H9 (cell line): ENCODE measurements at regions not wholly inside any gene's neighbourhood (a gene's known extent, or its start where the extent isn't known, plus 50 kb on each side); places are given as distances from the start of the nearest gene placed in this dataset.

Experiments
- DNase-seq: peaks from one replicate; pipeline ENCODE4 v3.0.0-alpha.2; 2017
- H2AFZ ChIP-seq: one replicate; pipeline ENCODE4 v1.6.1; 2013; ENCODE audit warnings: mild to moderate bottlenecking, low read length, control low read depth, moderate library complexity
- H2AK5ac ChIP-seq: 2 replicates; pipeline ENCODE4 v1.6.1; 2013; ENCODE audit warnings: low read length, control low read depth, mixed read lengths; ENCODE audit not compliant: insufficient read length
- H2BK120ac ChIP-seq: one replicate; pipeline ENCODE4 v1.6.1; 2013; ENCODE audit warnings: low read depth, mild to moderate bottlenecking, low read length, control low read depth, inconsistent platforms; ENCODE audit not compliant: poor library complexity, severe bottlenecking
- H2BK12ac ChIP-seq: 2 replicates; pipeline ENCODE4 v1.6.1; 2013; ENCODE audit warnings: low read length, control low read depth, mixed read lengths, low read depth; ENCODE audit not compliant: insufficient read length
- H2BK15ac ChIP-seq: 2 replicates; pipeline ENCODE4 v1.6.1; 2013; ENCODE audit warnings: low read depth, low read length, control low read depth
- H2BK20ac ChIP-seq: one replicate; pipeline ENCODE4 v1.6.1; 2013; ENCODE audit warnings: low read depth, mild to moderate bottlenecking, low read length, control low read depth, inconsistent platforms; ENCODE audit not compliant: poor library complexity, severe bottlenecking
- H2BK5ac ChIP-seq: 2 replicates; pipeline ENCODE4 v1.6.1; 2013; ENCODE audit warnings: low read length, control low read depth, mixed read lengths; ENCODE audit not compliant: insufficient read length
- H3K14ac ChIP-seq: 2 replicates; pipeline ENCODE4 v1.6.1; 2013; ENCODE audit warnings: low read length, control low read depth; ENCODE audit not compliant: insufficient read depth
- H3K18ac ChIP-seq: 2 replicates; pipeline ENCODE4 v1.6.1; 2013; ENCODE audit warnings: low read depth, mild to moderate bottlenecking, mixed read lengths, low read length, control low read depth; ENCODE audit not compliant: insufficient read length
- H3K23ac ChIP-seq: 2 replicates; pipeline ENCODE4 v1.6.1; 2013; ENCODE audit warnings: low read length, control low read depth, mixed read lengths, low read depth; ENCODE audit not compliant: insufficient read length
- H3K23me2 ChIP-seq: 2 replicates; pipeline ENCODE4 v1.6.1; 2013; ENCODE audit warnings: low read depth, mild to moderate bottlenecking, mixed read lengths, low read length, control low read depth; ENCODE audit not compliant: insufficient read length, poor library complexity, severe bottlenecking
- H3K27ac ChIP-seq: 2 replicates; pipeline ENCODE4 v1.5.1; 2013; ENCODE audit warnings: low read length, control low read depth, mixed read lengths, low read depth; ENCODE audit not compliant: insufficient read length
- H3K27me3 ChIP-seq: 2 replicates; pipeline ENCODE4 v1.6.1; 2013; ENCODE audit warnings: low read length, control low read depth, inconsistent platforms; ENCODE audit not compliant: insufficient read depth
- H3K4ac ChIP-seq: 2 replicates; pipeline ENCODE4 v1.6.1; 2013; ENCODE audit warnings: low read depth, mild to moderate bottlenecking, control low read depth, inconsistent platforms, low read length, moderate library complexity
- H3K4me1 ChIP-seq: 2 replicates; pipeline ENCODE4 v1.6.1; 2013; ENCODE audit warnings: low read length, control low read depth, inconsistent platforms; ENCODE audit not compliant: insufficient read depth
- H3K4me2 ChIP-seq: 2 replicates; pipeline ENCODE4 v1.6.1; 2013; ENCODE audit warnings: low read length, control low read depth, mixed read lengths; ENCODE audit not compliant: insufficient read length, insufficient read depth
- H3K56ac ChIP-seq: 2 replicates; pipeline ENCODE4 v1.6.1; 2013; ENCODE audit warnings: low read depth, mild to moderate bottlenecking, mixed read lengths, low read length, control low read depth; ENCODE audit not compliant: insufficient read length
- H3K79me1 ChIP-seq: 2 replicates; pipeline ENCODE4 v1.6.1; 2013; ENCODE audit warnings: low read depth, mild to moderate bottlenecking, moderate library complexity, low read length, control low read depth, inconsistent platforms; ENCODE audit not compliant: insufficient read depth, poor library complexity, severe bottlenecking
- H3K79me2 ChIP-seq: 2 replicates; pipeline ENCODE4 v1.6.1; 2013; ENCODE audit warnings: low read length, control low read depth, inconsistent platforms; ENCODE audit not compliant: insufficient read depth
- H3K9ac ChIP-seq: 2 replicates; pipeline ENCODE4 v1.6.1; 2013; ENCODE audit warnings: low read length, control low read depth, mixed read lengths; ENCODE audit not compliant: insufficient read length; ENCODE audit errors: extremely low read depth
- H3K9me3 ChIP-seq: one replicate; pipeline ENCODE4 v1.6.1; 2013; ENCODE audit warnings: low read depth, low read length, inconsistent platforms; ENCODE audit not compliant: control insufficient read depth
- H3T11ph ChIP-seq: one replicate; pipeline ENCODE4 v1.6.1; 2013; ENCODE audit warnings: mild to moderate bottlenecking, low read length, control low read depth, inconsistent platforms
- H4K20me1 ChIP-seq: one replicate; pipeline ENCODE4 v1.6.1; 2013; ENCODE audit not compliant: control insufficient read depth, insufficient read length, insufficient read depth
- H4K5ac ChIP-seq: 2 replicates; pipeline ENCODE4 v1.6.1; 2013; ENCODE audit warnings: low read depth, mild to moderate bottlenecking, mixed read lengths, low read length, control low read depth; ENCODE audit not compliant: insufficient read length
- H4K8ac ChIP-seq: replicated peaks from 2 replicates; pipeline ENCODE4 v1.6.1; 2013; ENCODE audit warnings: low read length, control low read depth, mixed read lengths, low read depth; ENCODE audit not compliant: insufficient read length
- H4K91ac ChIP-seq: 2 replicates; pipeline ENCODE4 v1.6.1; 2013; ENCODE audit warnings: low read depth, mild to moderate bottlenecking, moderate library complexity, mixed read lengths, low read length, control low read depth; ENCODE audit not compliant: insufficient read length
- H3K27ac Mint-ChIP-seq, 3 experiments: 2 replicates in 2 of 3; 3 replicates in 1 of 3; pipeline ENCODE4 v1.8.0; 2020 to 2021; ENCODE audit warnings: mixed read lengths in 3 of 3, mild to moderate bottlenecking in 1 of 3, moderate library complexity in 1 of 3
- H3K27me3 Mint-ChIP-seq: 2 replicates; pipeline ENCODE4 v1.8.0; 2021; ENCODE audit warnings: low read depth, mild to moderate bottlenecking, moderate library complexity, mixed read lengths
- H3K36me3 Mint-ChIP-seq, 3 experiments: 2 replicates in 2 of 3; 3 replicates in 1 of 3; pipeline ENCODE4 v1.8.0; 2020 to 2021; ENCODE audit warnings: low read depth in 3 of 3, mixed read lengths in 3 of 3; ENCODE audit not compliant: insufficient read depth in 1 of 3
- H3K4me1 Mint-ChIP-seq, 2 experiments: 2 replicates each; pipeline ENCODE4 v1.8.0; 2020; ENCODE audit warnings: mixed read lengths in 2 of 2
- H3K4me3 Mint-ChIP-seq, 2 experiments: 2 replicates in 1 of 2; 3 replicates in 1 of 2; pipeline ENCODE4 v1.8.0; 2020 to 2021; ENCODE audit warnings: mild to moderate bottlenecking in 2 of 2, mixed read lengths in 2 of 2, moderate library complexity in 1 of 2
- H3K9me3 Mint-ChIP-seq, 2 experiments: 2 replicates in 1 of 2; 3 replicates in 1 of 2; pipeline ENCODE4 v1.8.0; 2020; ENCODE audit warnings: mild to moderate bottlenecking in 2 of 2, mixed read lengths in 2 of 2, moderate library complexity in 1 of 2
- CTCF ChIP-seq: fragments of 200-600 bp; sonication (generic); conservative IDR thresholded peaks from 3 replicates; pipeline ENCODE4 v1.8.0; 2021; ENCODE audit warnings: antibody characterized with exemption, mild to moderate bottlenecking
- WGBS: extraction: QIAGEN DNeasy Blood & Tissue Kit; methylation state at CpG from one replicate; pipeline ENCODE4 v1.1.7; 2013; ENCODE audit warnings: missing lambda C conversion rate, low lambda C conversion rate, mixed read lengths; ENCODE audit not compliant: insufficient read length; ENCODE audit errors: extremely low coverage; 5-methylcytosine and 5-hydroxymethylcytosine counted together

- Mint-ChIP-seq H3K27ac (no peak overlapping the region), H3K27me3 (no peaks in the 10 kb centered on the region), H3K4me1 (no peaks in the 10 kb centered on the region), H3K9me3 (no peaks in the 10 kb centered on the region), H3K36me3 (no peaks in the 10 kb centered on the region), H3K4me3 (no peak overlapping the region)
- no CpG with 5 or more reads among the region's 2 CpGs for WGBS
- no peak overlapping the region for H2BK20ac ChIP-seq
- H4K8ac ChIP-seq = no peak overlapping the region
- no peak for DNase-seq
- H3K9ac ChIP-seq = no peak overlapping the region
- no peak overlapping the region for H3K18ac ChIP-seq
- H3K4me1 ChIP-seq = no peaks in the 10 kb centered on the region
- no peak overlapping the region for H4K5ac ChIP-seq
- H3K9me3 ChIP-seq = no peaks in the 10 kb centered on the region
- H2BK5ac ChIP-seq = no peak overlapping the region
- no peaks in the 10 kb centered on the region for H4K20me1 ChIP-seq
- TF ChIP-seq CTCF = no peak
- H4K91ac ChIP-seq = no peak overlapping the region
- no peak overlapping the region for H2BK120ac ChIP-seq
- H3K79me1 ChIP-seq = no peaks in the 10 kb centered on the region
- H3K4ac ChIP-seq = no peak overlapping the region
- no peak overlapping the region for H3K4me2 ChIP-seq
- no peaks in the 10 kb centered on the region for H3K23me2 ChIP-seq
- H3K56ac ChIP-seq = no peak overlapping the region
- no peak overlapping the region for H2AFZ ChIP-seq
- no peak overlapping the region for H2BK15ac ChIP-seq
- H3T11ph ChIP-seq = no peak overlapping the region
- H3K27me3 ChIP-seq = no peaks in the 10 kb centered on the region
- H3K14ac ChIP-seq = no peak overlapping the region
- H2AK5ac ChIP-seq = no peak overlapping the region
- H2BK12ac ChIP-seq = no peak overlapping the region
- no peak overlapping the region for H3K23ac ChIP-seq
- no peaks in the 10 kb centered on the region for H3K79me2 ChIP-seq
- no peak overlapping the region for H3K27ac ChIP-seq
Observed at GRCh38 chr2:58796239-58796910, 555.2 kb upstream of the FANCL start.
